ENCODE measurements at regions not wholly inside any gene's neighbourhood (a gene's known extent, or its start where the extent isn't known, plus 50 kb on each side); places are given as distances from the start of the nearest gene placed in this dataset.

GRCh38 chr1:230507236-230507635, 81.1 kb upstream of the PGBD5 start:
- H2AFZ ChIP-seq (ENCODE audit: low read depth, low read length): no peak overlapping the region
- H3K79me2 ChIP-seq (ENCODE audit: insufficient read depth, low read length): no peaks in the 10 kb centered on the region
- peak overlapping the region; percentile 4 for H3K27ac Mint-ChIP-seq (ENCODE audit: unreplicated experiment)
- H3K4me3 ChIP-seq (ENCODE audit: insufficient read depth, low read depth, low read length): no peak overlapping the region
- H3K36me3 Mint-ChIP-seq (ENCODE audit: low read depth, unreplicated experiment): no peaks in the 10 kb centered on the region
- H3K36me3 ChIP-seq (ENCODE audit: insufficient read depth, low read length): no peaks in the 10 kb centered on the region
- TF ChIP-seq EZH2 (IDR thresholded peaks at IDR 0.05; ENCODE audit: insufficient read depth, low read length) (no peak), CTCF (IDR thresholded peaks at IDR 0.05; ENCODE audit: insufficient read depth, low read depth, low read length) (no peak)
- H3K9me3 Mint-ChIP-seq (ENCODE audit: unreplicated experiment): no peaks in the 10 kb centered on the region
- no peak overlapping the region for H3K4me2 ChIP-seq (ENCODE audit: low read length)
- no peak overlapping the region for H3K27ac ChIP-seq (ENCODE audit: low read depth, low read length)
- H4K20me1 ChIP-seq (ENCODE audit: insufficient read depth, low read length): no peaks in the 10 kb centered on the region
- no peaks in the 10 kb centered on the region for H3K27me3 Mint-ChIP-seq (ENCODE audit: low read depth, unreplicated experiment)
- peaks cover 3% of the 10 kb centered on the region for H3K27me3 ChIP-seq (ENCODE audit: insufficient read depth, low read length)
- H3K9me3 ChIP-seq (ENCODE audit: insufficient read depth, low read depth, low read length): no peaks in the 10 kb centered on the region
- H3K4me1 Mint-ChIP-seq (ENCODE audit: low read depth, unreplicated experiment): peaks cover 62% of the 10 kb centered on the region
- H3K4me1 ChIP-seq (ENCODE audit: insufficient read depth, low read length): peaks cover 16% of the 10 kb centered on the region
- H3K9ac ChIP-seq (ENCODE audit: low read length): no peak overlapping the region
- H3K4me3 Mint-ChIP-seq (ENCODE audit: unreplicated experiment): no peak overlapping the region
- FAIRE-seq: no peak
- no peak for DNase-seq (ENCODE audit: low read depth)

- no peaks in the 10 kb centered on the region for H3K27me3 Mint-ChIP-seq (ENCODE audit: low read depth, unreplicated experiment)
- Histone ChIP-seq H3K36me3 (ENCODE audit: insufficient read depth, low read length) (no peaks in the 10 kb centered on the region), H3K9me3 (ENCODE audit: insufficient read depth, low read depth, low read length) (no peaks in the 10 kb centered on the region), H2AFZ (ENCODE audit: low read depth, low read length) (no peak overlapping the region), H3K4me1 (ENCODE audit: insufficient read depth, low read length) (peaks cover 16% of the 10 kb centered on the region), H4K20me1 (ENCODE audit: insufficient read depth, low read length) (no peaks in the 10 kb centered on the region), H3K27me3 (ENCODE audit: insufficient read depth, low read length) (peaks cover 3% of the 10 kb centered on the region), H3K27ac (ENCODE audit: low read depth, low read length) (no peak overlapping the region), H3K79me2 (ENCODE audit: insufficient read depth, low read length) (no peaks in the 10 kb centered on the region), H3K9ac (ENCODE audit: low read length) (no peak overlapping the region), H3K4me2 (ENCODE audit: low read length) (no peak overlapping the region), H3K4me3 (ENCODE audit: insufficient read depth, low read depth, low read length) (no peak overlapping the region)
- no peaks in the 10 kb centered on the region for H3K36me3 Mint-ChIP-seq (ENCODE audit: low read depth, unreplicated experiment)
- H3K4me1 Mint-ChIP-seq (ENCODE audit: low read depth, unreplicated experiment): peaks cover 66% of the 10 kb centered on the region
- DNase-seq (ENCODE audit: low read depth): no peak
- H3K27ac Mint-ChIP-seq (ENCODE audit: unreplicated experiment): peak overlapping the region; percentile 53
- TF ChIP-seq CTCF (IDR thresholded peaks at IDR 0.05; ENCODE audit: insufficient read depth, low read depth, low read length): no peak
- no peak for TF ChIP-seq EZH2 (IDR thresholded peaks at IDR 0.05; ENCODE audit: insufficient read depth, low read length)
- no peaks in the 10 kb centered on the region for H3K9me3 Mint-ChIP-seq (ENCODE audit: unreplicated experiment)
- FAIRE-seq: no peak
- H3K4me3 Mint-ChIP-seq (ENCODE audit: unreplicated experiment): no peak overlapping the region
These were observed 80.3 kb upstream of the PGBD5 start for GRCh38 chr1:230506451-230506850.

- peaks cover 3% of the 10 kb centered on the region for H3K4me1 ChIP-seq (ENCODE audit: insufficient read depth, low read length)
- Mint-ChIP-seq H3K9me3 (ENCODE audit: unreplicated experiment) (peaks cover 6% of the 10 kb centered on the region), H3K36me3 (ENCODE audit: low read depth, unreplicated experiment) (no peaks in the 10 kb centered on the region), H3K4me3 (ENCODE audit: unreplicated experiment) (no peak overlapping the region), H3K27me3 (ENCODE audit: low read depth, unreplicated experiment) (no peaks in the 10 kb centered on the region), H3K4me1 (ENCODE audit: low read depth, unreplicated experiment) (peaks cover 57% of the 10 kb centered on the region), H3K27ac (ENCODE audit: unreplicated experiment) (no peak overlapping the region)
- no peaks in the 10 kb centered on the region for H3K36me3 ChIP-seq (ENCODE audit: insufficient read depth, low read length)
- FAIRE-seq (no peak), DNase-seq (ENCODE audit: low read depth) (no peak)
- H3K27ac ChIP-seq (ENCODE audit: low read depth, low read length): no peak overlapping the region
- TF ChIP-seq CTCF (IDR thresholded peaks at IDR 0.05; ENCODE audit: insufficient read depth, low read depth, low read length) (no peak), EZH2 (IDR thresholded peaks at IDR 0.05; ENCODE audit: insufficient read depth, low read length) (no peak)
- no peaks in the 10 kb centered on the region for H3K9me3 ChIP-seq (ENCODE audit: insufficient read depth, low read depth, low read length)
- H4K20me1 ChIP-seq (ENCODE audit: insufficient read depth, low read length): no peaks in the 10 kb centered on the region
- no peak overlapping the region for H3K4me2 ChIP-seq (ENCODE audit: low read length)
- no peak overlapping the region for H2AFZ ChIP-seq (ENCODE audit: low read depth, low read length)
- H3K79me2 ChIP-seq (ENCODE audit: insufficient read depth, low read length): no peaks in the 10 kb centered on the region
- H3K27me3 ChIP-seq (ENCODE audit: insufficient read depth, low read length): peaks cover 3% of the 10 kb centered on the region
- no peak overlapping the region for H3K4me3 ChIP-seq (ENCODE audit: insufficient read depth, low read depth, low read length)
- no peak overlapping the region for H3K9ac ChIP-seq (ENCODE audit: low read length)
These were observed 78.2 kb upstream of the PGBD5 start for GRCh38 chr1:230504310-230504709.
